AG04450 (cell line): ENCODE measurements at regions not wholly inside any gene's neighbourhood (a gene's known extent, or its start where the extent isn't known, plus 50 kb on each side); places are given as distances from the start of the nearest gene placed in this dataset.

ENCODE experiments used
- CTCF ChIA-PET: fragments of 300-600, 350-600 bp; formaldehyde crosslinking; extraction: SDS; loops from one replicate; lab custom pipeline; 2022; ENCODE audit warnings: antibody characterized with exemption, inconsistent platforms; lab: Charles Lee
- POLR2A ChIA-PET: fragments of 350-600 bp; formaldehyde crosslinking; extraction: SDS; loops from one replicate; lab custom pipeline; 2021; ENCODE audit warnings: antibody characterized with exemption, inconsistent platforms; lab: Yijun Ruan, JAX
- DNase-seq: peaks from one replicate; pipeline ENCODE4 v3.0.0-alpha.2; 2011; ENCODE audit warnings: low read depth, low spot score
- H3K27ac ChIP-seq: one replicate; pipeline ENCODE4 v1.5.1; 2012; ENCODE audit warnings: low read depth, low read length, control low read depth
- H3K27me3 ChIP-seq: one replicate; pipeline ENCODE4 v1.6.0; 2012; ENCODE audit warnings: low read length; ENCODE audit not compliant: control insufficient read depth, insufficient read depth
- H3K4me3 ChIP-seq: 2 replicates; pipeline ENCODE4 v1.5.1; 2011; ENCODE audit warnings: mild to moderate bottlenecking, low read depth, low read length, control low read depth
- H3K9me3 ChIP-seq: 2 replicates; pipeline ENCODE4 v1.5.1; 2012; ENCODE audit warnings: low read length; ENCODE audit not compliant: control insufficient read depth, insufficient read depth
- CTCF ChIP-seq: IDR thresholded peaks from 2 replicates; pipeline ENCODE4 v1.5.1; 2011; ENCODE audit warnings: low read depth, low read length, control low read depth, inconsistent platforms

- CTCF ChIA-PET: no interaction called here
These were observed 737.8 kb upstream of the NRSN1 start for GRCh38 chr6:23388086-23388783.

DNA sequence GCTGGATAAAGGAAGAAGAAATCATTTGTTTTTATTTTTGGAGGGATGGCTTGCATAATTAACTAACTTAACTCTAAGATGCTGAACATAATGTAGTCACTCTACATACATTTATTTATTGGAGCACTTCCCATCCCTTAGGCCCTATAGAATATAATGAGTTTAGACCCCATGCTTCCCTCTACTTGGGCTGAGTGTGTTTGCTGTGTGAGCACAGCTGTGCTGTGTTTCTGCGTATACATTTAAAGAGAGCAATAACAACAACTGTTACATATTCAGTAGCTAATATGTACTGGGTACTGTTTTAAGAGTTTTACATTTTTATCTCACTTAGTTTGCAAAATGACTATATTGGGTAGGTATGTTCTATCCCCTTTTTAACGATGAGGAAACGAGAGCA lies 736.6 kb upstream of the NRSN1 start:
- DNase-seq: no peak
- no peak overlapping the region for H3K27ac ChIP-seq
- no peak for TF ChIP-seq CTCF
- CTCF ChIA-PET: no interaction called here
- no peaks in the 10 kb centered on the region for H3K9me3 ChIP-seq
- no peaks in the 10 kb centered on the region for H3K27me3 ChIP-seq
- no peak overlapping the region for H3K4me3 ChIP-seq
- POLR2A ChIA-PET: no interaction called here

More at GRCh38 chr6:23388086-23388783, 737.8 kb upstream of the NRSN1 start:
- DNase-seq: no peak
- POLR2A ChIA-PET: no interaction called here
- Histone ChIP-seq H3K27ac (no peak overlapping the region), H3K9me3 (no peaks in the 10 kb centered on the region), H3K4me3 (no peak overlapping the region), H3K27me3 (no peaks in the 10 kb centered on the region)
- no peak for TF ChIP-seq CTCF

GRCh38 chr6:23390221-23390620 lies 735.8 kb upstream of the NRSN1 start:
- POLR2A ChIA-PET: no interaction called here
- Histone ChIP-seq H3K9me3 (no peaks in the 10 kb centered on the region), H3K27ac (no peak overlapping the region), H3K4me3 (no peak overlapping the region), H3K27me3 (no peaks in the 10 kb centered on the region)
- CTCF ChIA-PET: no interaction called here
- TF ChIP-seq CTCF: no peak
- DNase-seq: no peak

DNA sequence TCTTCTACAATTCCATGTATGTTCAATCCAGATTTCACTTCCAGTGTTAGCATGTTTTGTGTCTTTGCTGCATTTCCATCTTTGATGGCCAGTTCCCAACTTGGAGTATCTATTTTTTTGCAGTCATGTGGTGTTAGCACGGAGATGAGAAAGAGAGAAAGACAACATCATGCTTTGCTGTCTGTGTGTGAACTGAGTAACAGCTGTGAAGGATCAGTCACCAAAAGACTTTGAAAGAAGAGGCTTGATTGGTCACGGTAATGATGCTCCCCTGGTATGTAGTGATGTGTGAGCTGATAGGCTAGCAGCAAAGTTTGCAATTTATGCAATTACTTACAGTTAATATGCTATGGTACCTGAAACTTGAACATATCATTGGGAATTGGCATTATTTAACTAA lies 731.3 kb upstream of the NRSN1 start:
- ChIA-PET POLR2A (no interaction called here), CTCF (no interaction called here)
- no peak for TF ChIP-seq CTCF
- no peak overlapping the region for H3K27ac ChIP-seq
- no peaks in the 10 kb centered on the region for H3K27me3 ChIP-seq
- H3K4me3 ChIP-seq: no peak overlapping the region
- DNase-seq: no peak
- H3K9me3 ChIP-seq: no peaks in the 10 kb centered on the region

- TF ChIP-seq CTCF: no peak
- DNase-seq: no peak
- ChIA-PET CTCF (no interaction called here), POLR2A (no interaction called here)
- no peaks in the 10 kb centered on the region for H3K27me3 ChIP-seq
- no peak overlapping the region for H3K4me3 ChIP-seq
- H3K9me3 ChIP-seq: no peaks in the 10 kb centered on the region
- H3K27ac ChIP-seq: no peak overlapping the region
These were observed 730.6 kb upstream of the NRSN1 start for GRCh38 chr6:23395381-23395780.
